ENCODE measurements at regions not wholly inside any gene's neighbourhood (a gene's known extent, or its start where the extent isn't known, plus 50 kb on each side); places are given as distances from the start of the nearest gene placed in this dataset.

- TF ChIP-seq POLR2A (IDR thresholded peaks at IDR 0.05), result no peak
- TF ChIP-seq EP300 (IDR thresholded peaks at IDR 0.05), result no peak
- TF ChIP-seq, protein P1, sequence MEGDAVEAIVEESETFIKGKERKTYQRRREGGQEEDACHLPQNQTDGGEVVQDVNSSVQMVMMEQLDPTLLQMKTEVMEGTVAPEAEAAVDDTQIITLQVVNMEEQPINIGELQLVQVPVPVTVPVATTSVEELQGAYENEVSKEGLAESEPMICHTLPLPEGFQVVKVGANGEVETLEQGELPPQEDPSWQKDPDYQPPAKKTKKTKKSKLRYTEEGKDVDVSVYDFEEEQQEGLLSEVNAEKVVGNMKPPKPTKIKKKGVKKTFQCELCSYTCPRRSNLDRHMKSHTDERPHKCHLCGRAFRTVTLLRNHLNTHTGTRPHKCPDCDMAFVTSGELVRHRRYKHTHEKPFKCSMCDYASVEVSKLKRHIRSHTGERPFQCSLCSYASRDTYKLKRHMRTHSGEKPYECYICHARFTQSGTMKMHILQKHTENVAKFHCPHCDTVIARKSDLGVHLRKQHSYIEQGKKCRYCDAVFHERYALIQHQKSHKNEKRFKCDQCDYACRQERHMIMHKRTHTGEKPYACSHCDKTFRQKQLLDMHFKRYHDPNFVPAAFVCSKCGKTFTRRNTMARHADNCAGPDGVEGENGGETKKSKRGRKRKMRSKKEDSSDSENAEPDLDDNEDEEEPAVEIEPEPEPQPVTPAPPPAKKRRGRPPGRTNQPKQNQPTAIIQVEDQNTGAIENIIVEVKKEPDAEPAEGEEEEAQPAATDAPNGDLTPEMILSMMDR (IDR thresholded peaks at IDR 0.05), result no peak
Measured at GRCh38 chr22:46038174-46038487, 61.2 kb upstream of the WNT7B start.

Measured in ovary (tissue), 3 donors.